ENCODE measurements at regions not wholly inside any gene's neighbourhood (a gene's known extent, or its start where the extent isn't known, plus 50 kb on each side); places are given as distances from the start of the nearest gene placed in this dataset.
"Not testable (repeated sequence)": the region's sequence is repeated elsewhere in the genome, so short reads cannot be mapped to it uniquely, and the experiment has no call there.

GRCh38 chr3:193917158-193917557 lies 218.8 kb upstream of the HES1 start:
- DNase-seq: no peak
- H3K27me3 ChIP-seq (replicated peaks in 1 of 7): no peaks in the 10 kb centered on the region
- intact Hi-C loops (cut with DNase I; ENCODE audit: low total_unique reads): no loop called here
- no peaks in the 10 kb centered on the region for H3K9me3 ChIP-seq
- TF ChIP-seq, protein P1, sequence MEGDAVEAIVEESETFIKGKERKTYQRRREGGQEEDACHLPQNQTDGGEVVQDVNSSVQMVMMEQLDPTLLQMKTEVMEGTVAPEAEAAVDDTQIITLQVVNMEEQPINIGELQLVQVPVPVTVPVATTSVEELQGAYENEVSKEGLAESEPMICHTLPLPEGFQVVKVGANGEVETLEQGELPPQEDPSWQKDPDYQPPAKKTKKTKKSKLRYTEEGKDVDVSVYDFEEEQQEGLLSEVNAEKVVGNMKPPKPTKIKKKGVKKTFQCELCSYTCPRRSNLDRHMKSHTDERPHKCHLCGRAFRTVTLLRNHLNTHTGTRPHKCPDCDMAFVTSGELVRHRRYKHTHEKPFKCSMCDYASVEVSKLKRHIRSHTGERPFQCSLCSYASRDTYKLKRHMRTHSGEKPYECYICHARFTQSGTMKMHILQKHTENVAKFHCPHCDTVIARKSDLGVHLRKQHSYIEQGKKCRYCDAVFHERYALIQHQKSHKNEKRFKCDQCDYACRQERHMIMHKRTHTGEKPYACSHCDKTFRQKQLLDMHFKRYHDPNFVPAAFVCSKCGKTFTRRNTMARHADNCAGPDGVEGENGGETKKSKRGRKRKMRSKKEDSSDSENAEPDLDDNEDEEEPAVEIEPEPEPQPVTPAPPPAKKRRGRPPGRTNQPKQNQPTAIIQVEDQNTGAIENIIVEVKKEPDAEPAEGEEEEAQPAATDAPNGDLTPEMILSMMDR (IDR thresholded peaks at IDR 0.05 in 8 of 11, conservative IDR thresholded peaks at IDR 0.05 in 3 of 11): no peak
- TF ChIP-seq POLR2A (IDR thresholded peaks at IDR 0.05) (no peak), POLR2AphosphoS5 (IDR thresholded peaks at IDR 0.05) (no peak)
- peaks cover 0 to 5% (median 1%) of the 10 kb centered on the region in 6 donors for H3K4me1 ChIP-seq
- no peak overlapping the region for H3K27ac ChIP-seq
- H3K36me3 ChIP-seq: no peaks in the 10 kb centered on the region
- no peak overlapping the region for H3K4me3 ChIP-seq
- WGBS, 5 donors: 88 to 95% (median 92%) methylated on average over 2 of the region's 2 CpGs

GRCh38 chr3:193921465-193921864 lies 214.5 kb upstream of the HES1 start:
- H3K27ac ChIP-seq: peak overlapping the region in 1 of 8 donors; percentile 44
- H3K4me3 ChIP-seq: no peak overlapping the region
- WGBS, 5 donors: 64 to 80% (median 72%) methylated on average over 4 of the region's 4 CpGs
- intact Hi-C loops (cut with DNase I; ENCODE audit: low total_unique reads): no loop called here
- H3K9me3 ChIP-seq: peaks cover 0 to 26% (median 16%) of the 10 kb centered on the region in 8 donors
- peak in 1 of 3 donors; percentile 44 for TF ChIP-seq POLR2AphosphoS5 (IDR thresholded peaks at IDR 0.05)
- TF ChIP-seq, protein P1 (IDR thresholded peaks at IDR 0.05 in 8 of 11, conservative IDR thresholded peaks at IDR 0.05 in 3 of 11): no peak
- H3K36me3 ChIP-seq: no peaks in the 10 kb centered on the region
- no peak for DNase-seq
- peaks cover 0 to 3% (median 0%) of the 10 kb centered on the region in 6 donors for H3K4me1 ChIP-seq
- no peaks in the 10 kb centered on the region for H3K27me3 ChIP-seq (replicated peaks in 1 of 7)

DNA sequence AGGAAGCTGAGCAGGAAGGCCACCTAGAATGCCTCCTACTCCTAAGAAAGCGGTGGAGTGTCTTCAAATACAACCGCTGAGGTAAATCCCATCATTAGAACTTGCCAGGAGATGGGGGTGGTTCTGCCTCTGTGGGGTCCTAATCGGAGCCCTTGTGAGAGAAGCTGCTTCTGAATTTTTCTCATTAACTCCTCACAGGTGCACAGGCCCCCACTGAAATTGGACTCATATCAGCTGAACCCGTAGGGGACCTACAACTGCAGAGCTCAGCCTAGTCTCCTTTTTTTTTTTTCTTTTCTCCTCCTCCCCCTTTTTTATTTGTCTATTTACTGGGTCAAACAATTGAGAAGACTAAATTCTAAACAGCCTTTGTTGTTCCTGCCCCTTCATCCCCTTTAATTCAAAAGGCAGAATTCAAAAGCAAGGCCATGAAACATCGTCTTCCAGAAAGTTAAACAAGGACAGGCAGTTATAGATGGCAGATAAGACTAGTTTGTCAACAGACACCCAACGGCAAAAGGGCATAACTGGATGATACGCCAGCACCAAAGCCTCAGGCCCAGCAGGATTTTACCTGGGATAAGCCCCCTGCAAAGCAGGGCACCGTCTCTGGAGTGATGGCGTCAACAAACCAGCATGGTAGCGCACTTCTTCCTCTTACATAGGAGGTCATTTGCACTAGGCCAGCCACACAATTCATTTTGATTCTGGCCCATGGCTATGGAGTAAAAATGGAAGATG lies 213.7 kb upstream of the HES1 start:
- no peak for DNase-seq
- peak overlapping the region in 1 of 8 donors; percentile 41 for H3K27ac ChIP-seq
- H3K36me3 ChIP-seq: no peaks in the 10 kb centered on the region
- no peaks in the 10 kb centered on the region for H3K27me3 ChIP-seq (replicated peaks in 1 of 7)
- peaks cover 0 to 26% (median 16%) of the 10 kb centered on the region in 8 donors for H3K9me3 ChIP-seq
- TF ChIP-seq, protein P1 (IDR thresholded peaks at IDR 0.05 in 8 of 11, conservative IDR thresholded peaks at IDR 0.05 in 3 of 11): no peak
- TF ChIP-seq POLR2A (IDR thresholded peaks at IDR 0.05) (no peak), POLR2AphosphoS5 (IDR thresholded peaks at IDR 0.05) (no peak)
- intact Hi-C loops (cut with DNase I; ENCODE audit: low total_unique reads): no loop called here
- peaks cover 0 to 3% (median 0%) of the 10 kb centered on the region in 6 donors for H3K4me1 ChIP-seq
- 84 to 91% (median 87%) methylated on average over 10 of the region's 10 CpGs for WGBS, 5 donors
- no peak overlapping the region for H3K4me3 ChIP-seq

DNA sequence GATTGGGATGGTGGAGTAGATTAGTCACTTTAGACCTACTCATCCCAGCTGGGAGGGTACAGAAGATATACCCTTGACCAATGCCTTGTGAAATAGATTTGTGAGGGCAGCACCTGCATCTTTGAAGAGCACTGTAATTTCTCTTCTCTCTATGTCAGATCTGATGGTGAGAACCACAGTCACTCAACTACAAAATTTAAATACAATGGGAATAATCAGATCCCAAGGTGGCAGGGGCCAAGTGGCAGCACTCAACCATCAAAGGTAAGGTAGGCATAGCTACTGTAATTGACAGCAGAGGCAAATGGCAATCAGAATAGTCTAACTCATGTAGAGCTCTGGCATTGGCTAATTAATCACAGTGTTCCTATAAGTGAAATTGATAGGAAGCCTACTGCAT lies 212.0 kb upstream of the HES1 start:
- H3K27ac ChIP-seq; H3K4me1 ChIP-seq; H3K4me3 ChIP-seq; H3K36me3 ChIP-seq; DNase-seq; intact Hi-C loops (cut with DNase I; ENCODE audit: low total_unique reads); H3K27me3 ChIP-seq (replicated peaks in 1 of 7): not testable (repeated sequence)
- peaks cover 0 to 26% (median 16%) of the 10 kb centered on the region in 8 donors for H3K9me3 ChIP-seq

- H3K27ac ChIP-seq; H3K4me1 ChIP-seq; H3K27me3 ChIP-seq (replicated peaks in 1 of 7); DNase-seq; intact Hi-C loops (cut with DNase I; ENCODE audit: low total_unique reads); H3K36me3 ChIP-seq; H3K4me3 ChIP-seq: not testable (repeated sequence)
- 78 to 88% (median 82%) methylated on average over 3 of the region's 3 CpGs for WGBS, 5 donors
- H3K9me3 ChIP-seq: peaks cover 0 to 26% (median 16%) of the 10 kb centered on the region in 8 donors
Observed at GRCh38 chr3:193926071-193926470, 209.9 kb upstream of the HES1 start.

GRCh38 chr3:193927413-193928206 lies 208.3 kb upstream of the HES1 start:
- H3K36me3 ChIP-seq, DNase-seq: not testable (repeated sequence)
- WGBS, 5 donors: 80 to 87% (median 86%) methylated on average over 5 of the region's 5 CpGs

More at GRCh38 chr3:193927413-193928206, 208.3 kb upstream of the HES1 start:
- H3K4me1 ChIP-seq; H3K4me3 ChIP-seq; H3K27ac ChIP-seq; intact Hi-C loops (cut with DNase I; ENCODE audit: low total_unique reads); H3K27me3 ChIP-seq (replicated peaks in 1 of 7): not testable (repeated sequence)
- peaks cover 0 to 26% (median 16%) of the 10 kb centered on the region in 8 donors for H3K9me3 ChIP-seq
